B cell (primary cell): ENCODE measurements at regions not wholly inside any gene's neighbourhood (a gene's known extent, or its start where the extent isn't known, plus 50 kb on each side); places are given as distances from the start of the nearest gene placed in this dataset.

Source experiments
- ATAC-seq: fragments of 200-7000 bp; cut with Tn5 transposase; one replicate; pipeline ENCODE4 v1.10.0; 2021; ENCODE audit warnings: low read depth, mild to moderate bottlenecking, moderate number of reproducible peaks, moderate library complexity
- CTCF ChIA-PET: fragments of 350-600 bp; sonication (Branson Sonifier 250); formaldehyde crosslinking; loops from one replicate; lab custom pipeline; 2021; ENCODE audit warnings: antibody characterized with exemption, inconsistent platforms; lab: Charles Lee
- POLR2A ChIA-PET: fragments of 350-600 bp; sonication (Branson Sonifier 250); formaldehyde crosslinking; loops from one replicate; lab custom pipeline; 2021; ENCODE audit warnings: antibody characterized with exemption; lab: Charles Lee
- DNase-seq: peaks from one replicate; pipeline ENCODE4 v3.0.0; 2013
- H2AFZ ChIP-seq: 2 replicates; pipeline ENCODE4 v1.6.1; 2012; ENCODE audit warnings: mild to moderate bottlenecking, low read depth, low read length; ENCODE audit not compliant: insufficient read depth, poor library complexity, severe bottlenecking
- H3K27ac ChIP-seq, 2 donors: 1 replicate in 1 of 2; 2 replicates in 1 of 2; pipeline ENCODE4 v1.5.1; 2012 to 2013; ENCODE audit warnings: low read length in 2 of 2, mild to moderate bottlenecking in 2 of 2, moderate library complexity in 1 of 2
- H3K27me3 ChIP-seq, 4 experiments: fragments of 200-600 bp in 1 of 4; sonication (generic) in 1 of 4; replicated peaks in 1 of 4; 1 replicate in 2 of 4; 2 replicates in 2 of 4; pipeline versions ENCODE4 v1.6.1 to v1.7.0; 2013 to 2016; ENCODE audit warnings: low read length in 3 of 4, mild to moderate bottlenecking in 2 of 4, mixed read lengths in 1 of 4, moderate library complexity in 1 of 4; ENCODE audit not compliant: insufficient read depth in 4 of 4, control insufficient read depth in 3 of 4; ENCODE audit errors: control extremely low read depth in 1 of 4
- H3K36me3 ChIP-seq, 2 experiments: replicated peaks in 1 of 2; 1 replicate in 1 of 2; 2 replicates in 1 of 2; pipeline versions ENCODE4 v1.6.1 to v1.7.1; 2013; ENCODE audit warnings: low read length in 1 of 2; ENCODE audit not compliant: insufficient read depth in 2 of 2, control insufficient read depth in 1 of 2; ENCODE audit errors: control extremely low read depth in 1 of 2, extremely low read depth in 1 of 2
- H3K4me1 ChIP-seq, 2 donors: fragments of 200-600 bp in 1 of 2; sonication (generic) in 1 of 2; 1 replicate in 1 of 2; 2 replicates in 1 of 2; pipeline versions ENCODE4 v1.5.1 to v1.6.1; 2013 to 2017; ENCODE audit warnings: low read length in 2 of 2; ENCODE audit not compliant: control insufficient read depth in 2 of 2, insufficient read depth in 2 of 2
- H3K4me2 ChIP-seq: replicated peaks from 2 replicates; pipeline ENCODE3; 2012; ENCODE audit warnings: mild to moderate bottlenecking, low read depth, low read length; ENCODE audit not compliant: poor library complexity, severe bottlenecking
- H3K4me3 ChIP-seq, 5 experiments: fragments of 200-600 bp in 1 of 5; sonication (generic) in 1 of 5; 1 replicate in 3 of 5; 2 replicates in 2 of 5; pipeline versions ENCODE4 v1.5.1 to v1.7.0; 2011 to 2016; ENCODE audit warnings: low read length in 4 of 5, mild to moderate bottlenecking in 4 of 5, low read depth in 2 of 5, control low read depth in 1 of 5, moderate library complexity in 1 of 5; ENCODE audit not compliant: insufficient read depth in 1 of 5; ENCODE audit errors: control extremely low read depth in 1 of 5, extremely low read depth in 1 of 5
- H3K79me2 ChIP-seq: fragments of 200-600 bp; sonication (generic); one replicate; pipeline ENCODE4 v1.6.0; 2016; ENCODE audit warnings: low read length; ENCODE audit not compliant: control insufficient read depth, insufficient read depth
- H3K9ac ChIP-seq: fragments of 200-600 bp; sonication (generic); 2 replicates; pipeline ENCODE4 v1.6.1; 2017; ENCODE audit warnings: mild to moderate bottlenecking, low read length, moderate library complexity
- H3K9me3 ChIP-seq, 3 donors: one replicate each; pipeline versions ENCODE4 v1.6.1 to v1.7.1; 2013; ENCODE audit warnings: low read length in 2 of 3; ENCODE audit not compliant: control insufficient read depth in 2 of 3, insufficient read depth in 1 of 3; ENCODE audit errors: control extremely low read depth in 1 of 3
- H4K20me1 ChIP-seq: 2 replicates; pipeline ENCODE4 v1.6.0; 2012; ENCODE audit warnings: mild to moderate bottlenecking, low read length; ENCODE audit not compliant: insufficient read depth, control insufficient read depth, poor library complexity, severe bottlenecking
- H3K27ac Mint-ChIP-seq: one replicate; pipeline ENCODE4 v1.8.0; 2021; ENCODE audit warnings: mixed read lengths
- H3K27me3 Mint-ChIP-seq: one replicate; pipeline ENCODE4 v1.8.0; 2021; ENCODE audit warnings: mixed read lengths
- H3K4me1 Mint-ChIP-seq: one replicate; pipeline ENCODE4 v1.8.0; 2021; ENCODE audit warnings: mixed read lengths
- H3K4me3 Mint-ChIP-seq: one replicate; pipeline ENCODE4 v1.8.0; 2021; ENCODE audit warnings: mixed read lengths
- H3K9me3 Mint-ChIP-seq: one replicate; pipeline ENCODE4 v1.8.0; 2022; ENCODE audit warnings: mixed read lengths; ENCODE audit not compliant: insufficient read depth
- CTCF ChIP-seq: fragments of 200-600 bp; IDR thresholded peaks from one replicate; pipeline ENCODE4 v1.8.0; 2022; ENCODE audit warnings: antibody characterized with exemption, mild to moderate bottlenecking
- EZH2 ChIP-seq: IDR thresholded peaks from 2 replicates; pipeline ENCODE4 v1.6.1; 2012; ENCODE audit warnings: borderline replicate concordance, low read depth, mild to moderate bottlenecking, moderate library complexity, low read length; ENCODE audit not compliant: insufficient read depth, poor library complexity, severe bottlenecking
- WGBS: methylation state at CpG from one replicate; pipeline ENCODE4 v1.1.5; 2013; ENCODE audit warnings: missing lambda C conversion rate; ENCODE audit not compliant: insufficient coverage; 5-methylcytosine and 5-hydroxymethylcytosine counted together
- intact Hi-C: fragments of 100-400 bp; cut with micrococcal nuclease; formaldehyde crosslinking; loops from one replicate; pipeline ENCODE4 v1.10.0; 2022

GRCh38 chr9:106356924-106357323 is 506.0 kb upstream of the ZNF462 start:
- Histone ChIP-seq H3K9ac (no peak overlapping the region), H3K27me3 (no peaks in the 10 kb centered on the region), H3K4me2 (no peak overlapping the region), H3K36me3 (no peaks in the 10 kb centered on the region), H3K79me2 (no peaks in the 10 kb centered on the region), H3K4me1 (no peaks in the 10 kb centered on the region), H3K27ac (no peak overlapping the region), H2AFZ (no peak overlapping the region), H3K9me3 (peaks cover 0 to 9% (median 0%) of the 10 kb centered on the region in 3 donors), H3K4me3 (no peak overlapping the region), H4K20me1 (no peaks in the 10 kb centered on the region)
- TF ChIP-seq CTCF, result no peak
- TF ChIP-seq EZH2, result no peak
- H3K27me3 Mint-ChIP-seq, result no peaks in the 10 kb centered on the region
- POLR2A ChIA-PET, result no interaction called here
- no peak overlapping the region for H3K27ac Mint-ChIP-seq
- intact Hi-C loops, result no loop called here
- CTCF ChIA-PET, result no interaction called here
- H3K4me3 Mint-ChIP-seq, result no peak overlapping the region
- no peaks in the 10 kb centered on the region for H3K4me1 Mint-ChIP-seq
- ATAC-seq (no peak), DNase-seq (no peak)
- H3K9me3 Mint-ChIP-seq, result peaks cover 2% of the 10 kb centered on the region

- ChIA-PET POLR2A (no interaction called here), CTCF (no interaction called here)
- Histone ChIP-seq H3K9ac (no peak overlapping the region), H3K4me1 (no peaks in the 10 kb centered on the region), H2AFZ (no peak overlapping the region), H3K27me3 (no peaks in the 10 kb centered on the region), H3K9me3 (peaks cover 0 to 9% (median 0%) of the 10 kb centered on the region in 3 donors), H3K27ac (no peak overlapping the region), H3K36me3 (no peaks in the 10 kb centered on the region), H3K4me3 (no peak overlapping the region), H3K79me2 (no peaks in the 10 kb centered on the region), H4K20me1 (no peaks in the 10 kb centered on the region), H3K4me2 (no peak overlapping the region)
- no peak for TF ChIP-seq CTCF
- TF ChIP-seq EZH2, result no peak
- no peaks in the 10 kb centered on the region for H3K27me3 Mint-ChIP-seq
- H3K4me3 Mint-ChIP-seq, result no peak overlapping the region
- DNase-seq, result no peak
- WGBS, result 92% methylated on average over 1 of the region's 1 CpG
- H3K4me1 Mint-ChIP-seq, result no peaks in the 10 kb centered on the region
- no peak overlapping the region for H3K27ac Mint-ChIP-seq
- ATAC-seq, result no peak
- intact Hi-C loops, result no loop called here
- H3K9me3 Mint-ChIP-seq, result peaks cover 2% of the 10 kb centered on the region
Measured at GRCh38 chr9:106358331-106358730, 504.6 kb upstream of the ZNF462 start.
